Neural progenitor cell (in vitro differentiated cells): ENCODE measurements at regions not wholly inside any gene's neighbourhood (a gene's known extent, or its start where the extent isn't known, plus 50 kb on each side); places are given as distances from the start of the nearest gene placed in this dataset.

Experiments
- DNase-seq: peaks from one replicate; pipeline ENCODE4 v3.0.0-alpha.2; 2016; ENCODE audit warnings: low spot score
- H2AFZ ChIP-seq: fragments of 200-600 bp; sonication (generic); replicated peaks from 2 replicates; pipeline ENCODE4 v1.6.1; 2016; ENCODE audit warnings: antibody characterized with exemption
- H3F3A ChIP-seq: fragments of 200-600 bp; sonication (generic); 2 replicates; pipeline ENCODE4 v1.6.1; 2016; ENCODE audit warnings: antibody characterized with exemption, low read depth
- H3K27ac ChIP-seq: fragments of 200-600 bp; sonication (generic); 2 replicates; pipeline ENCODE4 v1.5.1; 2016; ENCODE audit warnings: mild to moderate bottlenecking
- H3K27me3 ChIP-seq: fragments of 200-600 bp; sonication (generic); 2 replicates; pipeline ENCODE4 v1.6.1; 2016; ENCODE audit warnings: mild to moderate bottlenecking, moderate library complexity
- H3K36me3 ChIP-seq: fragments of 200-600 bp; sonication (generic); 2 replicates; pipeline ENCODE4 v1.5.1; 2016
- H3K4me1 ChIP-seq: fragments of 200-600 bp; sonication (generic); 2 replicates; pipeline ENCODE4 v1.6.1; 2016; ENCODE audit warnings: mixed run types
- H3K4me2 ChIP-seq: fragments of 200-600 bp; sonication (generic); 2 replicates; pipeline ENCODE4 v1.6.1; 2016
- H3K4me3 ChIP-seq: fragments of 200-600 bp; sonication (generic); 2 replicates; pipeline ENCODE4 v1.5.1; 2016
- H3K79me2 ChIP-seq: fragments of 200-600 bp; sonication (generic); 2 replicates; pipeline ENCODE4 v1.6.1; 2016; ENCODE audit warnings: low read depth
- H3K9ac ChIP-seq: fragments of 200-600 bp; sonication (generic); 2 replicates; pipeline ENCODE4 v1.6.1; 2016
- H3K9me3 ChIP-seq: fragments of 200-600 bp; sonication (generic); 2 replicates; pipeline ENCODE4 v1.5.1; 2016; ENCODE audit warnings: low read depth
- H4K20me1 ChIP-seq: fragments of 200-600 bp; sonication (generic); 2 replicates; pipeline ENCODE4 v1.6.1; 2016; ENCODE audit warnings: low read depth
- H3K27ac Mint-ChIP-seq: 3 replicates; pipeline ENCODE4 v1.8.0; 2021; ENCODE audit warnings: mixed read lengths
- H3K27me3 Mint-ChIP-seq: 2 replicates; pipeline ENCODE4 v1.8.0; 2022; ENCODE audit warnings: low read depth, mild to moderate bottlenecking, inconsistent platforms, moderate library complexity, mixed read lengths; ENCODE audit not compliant: insufficient read depth
- H3K36me3 Mint-ChIP-seq: 3 replicates; pipeline ENCODE4 v1.8.0; 2021; ENCODE audit warnings: mixed read lengths
- H3K4me1 Mint-ChIP-seq: 3 replicates; pipeline ENCODE4 v1.8.0; 2021; ENCODE audit warnings: mixed read lengths
- H3K4me3 Mint-ChIP-seq: 3 replicates; pipeline ENCODE4 v1.8.0; 2021; ENCODE audit warnings: mild to moderate bottlenecking, moderate library complexity, mixed read lengths
- H3K9me3 Mint-ChIP-seq: 3 replicates; pipeline ENCODE4 v1.8.0; 2020; ENCODE audit warnings: mixed read lengths
- CTCF ChIP-seq: fragments of 200-600 bp; sonication (generic); IDR thresholded peaks from 2 replicates; pipeline ENCODE4 v1.5.1; 2017; ENCODE audit warnings: antibody characterized with exemption, mild to moderate bottlenecking
- EZH2 ChIP-seq: fragments of 200-600 bp; sonication (generic); IDR thresholded peaks from 2 replicates; pipeline ENCODE4 v1.6.1; 2017; ENCODE audit warnings: antibody characterized with exemption, mild to moderate bottlenecking, moderate library complexity
- EZH2phosphoT487 ChIP-seq: fragments of 200-600 bp; sonication (generic); IDR thresholded peaks from 2 replicates; pipeline ENCODE4 v1.6.1; 2017; ENCODE audit warnings: antibody characterized with exemption

GRCh38 chr9:103799959-103800358 is 294.1 kb upstream of the SMC2 start:
- no peaks in the 10 kb centered on the region for H3K4me1 ChIP-seq
- TF ChIP-seq EZH2phosphoT487, result no peak
- no peak for TF ChIP-seq EZH2
- no peak for TF ChIP-seq CTCF
- no peak overlapping the region for H2AFZ ChIP-seq
- no peaks in the 10 kb centered on the region for H3K27me3 ChIP-seq
- no peaks in the 10 kb centered on the region for H4K20me1 ChIP-seq
- H3K4me1 Mint-ChIP-seq, result peaks cover 3% of the 10 kb centered on the region
- no peaks in the 10 kb centered on the region for H3K36me3 Mint-ChIP-seq
- H3K27me3 Mint-ChIP-seq, result no peaks in the 10 kb centered on the region
- H3K9me3 ChIP-seq, result no peaks in the 10 kb centered on the region
- H3K4me2 ChIP-seq, result no peak overlapping the region
- no peak for DNase-seq
- H3K36me3 ChIP-seq, result no peaks in the 10 kb centered on the region
- H3K4me3 Mint-ChIP-seq, result no peak overlapping the region
- H3K27ac ChIP-seq, result no peak overlapping the region
- no peak overlapping the region for H3K4me3 ChIP-seq
- H3K79me2 ChIP-seq, result no peaks in the 10 kb centered on the region
- H3K9me3 Mint-ChIP-seq, result no peaks in the 10 kb centered on the region
- H3K9ac ChIP-seq, result no peak overlapping the region
- H3K27ac Mint-ChIP-seq, result no peak overlapping the region
- no peaks in the 10 kb centered on the region for H3F3A ChIP-seq

DNA sequence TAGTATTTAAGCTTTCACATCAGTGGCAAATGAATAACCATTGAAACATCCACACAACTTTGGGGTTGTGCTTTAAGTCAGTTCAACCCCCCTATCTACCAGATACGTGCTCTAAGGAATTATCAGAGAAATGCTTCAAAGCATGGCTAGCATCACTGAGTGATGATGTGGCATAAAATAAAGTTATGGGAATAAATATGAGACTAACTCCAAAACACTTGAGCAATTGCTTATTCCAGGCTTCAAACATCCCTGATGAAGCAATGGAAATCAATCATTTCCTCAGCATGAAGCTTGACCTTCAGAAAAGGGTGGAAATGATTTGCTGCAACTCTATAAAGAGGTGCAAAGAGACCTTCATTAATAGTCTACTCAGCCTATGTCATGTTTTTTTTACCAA is 292.0 kb upstream of the SMC2 start:
- Mint-ChIP-seq H3K27ac (no peak overlapping the region), H3K36me3 (no peaks in the 10 kb centered on the region)

DNA sequence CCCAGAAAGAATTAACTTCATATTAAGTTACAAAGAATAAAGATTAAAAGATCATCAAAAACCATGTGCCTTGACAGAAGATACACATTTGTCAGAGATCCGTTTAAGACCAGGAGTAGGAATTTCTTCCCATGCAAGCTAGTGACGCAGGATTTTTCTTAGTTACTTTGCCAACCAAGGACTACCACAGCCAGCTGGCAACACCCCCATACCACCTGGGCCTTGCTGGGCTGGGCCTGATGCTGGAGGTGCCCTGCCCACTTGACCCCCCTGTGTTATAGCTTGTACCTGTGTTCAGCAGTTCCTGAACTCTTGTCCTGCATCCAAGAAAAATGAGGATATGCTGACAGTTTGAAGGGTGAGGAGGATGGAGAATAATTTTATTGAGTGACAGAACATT is 290.9 kb upstream of the SMC2 start:
- no peak for DNase-seq
- Histone ChIP-seq H3K36me3 (no peaks in the 10 kb centered on the region), H3K27me3 (no peaks in the 10 kb centered on the region), H3K9me3 (no peaks in the 10 kb centered on the region), H3K27ac (no peak overlapping the region), H4K20me1 (no peaks in the 10 kb centered on the region), H3K4me2 (no peak overlapping the region), H3K4me1 (no peaks in the 10 kb centered on the region), H2AFZ (no peak overlapping the region), H3K4me3 (no peak overlapping the region), H3K9ac (no peak overlapping the region), H3F3A (no peaks in the 10 kb centered on the region), H3K79me2 (no peaks in the 10 kb centered on the region)
- H3K4me3 Mint-ChIP-seq, result no peak overlapping the region
- TF ChIP-seq EZH2phosphoT487 (no peak), CTCF (no peak), EZH2 (no peak)
- H3K4me1 Mint-ChIP-seq, result peaks cover 3% of the 10 kb centered on the region
- H3K27ac Mint-ChIP-seq, result no peak overlapping the region
- H3K9me3 Mint-ChIP-seq, result no peaks in the 10 kb centered on the region
- no peaks in the 10 kb centered on the region for H3K27me3 Mint-ChIP-seq
- no peaks in the 10 kb centered on the region for H3K36me3 Mint-ChIP-seq

More for the DNA sequence above, 292.0 kb upstream of the SMC2 start:
- H3K4me3 ChIP-seq, result no peak overlapping the region
- no peak overlapping the region for H3K9ac ChIP-seq
- no peaks in the 10 kb centered on the region for H4K20me1 ChIP-seq
- H3K27me3 ChIP-seq, result no peaks in the 10 kb centered on the region
- H2AFZ ChIP-seq, result no peak overlapping the region
- no peaks in the 10 kb centered on the region for H3K4me1 ChIP-seq
- DNase-seq, result no peak
- H3K79me2 ChIP-seq, result no peaks in the 10 kb centered on the region
- Mint-ChIP-seq H3K4me3 (no peak overlapping the region), H3K4me1 (peaks cover 3% of the 10 kb centered on the region), H3K27me3 (no peaks in the 10 kb centered on the region), H3K9me3 (no peaks in the 10 kb centered on the region)
- H3K36me3 ChIP-seq, result no peaks in the 10 kb centered on the region
- no peaks in the 10 kb centered on the region for H3F3A ChIP-seq
- H3K27ac ChIP-seq, result no peak overlapping the region
- no peak overlapping the region for H3K4me2 ChIP-seq
- TF ChIP-seq EZH2 (no peak), CTCF (no peak), EZH2phosphoT487 (no peak)
- no peaks in the 10 kb centered on the region for H3K9me3 ChIP-seq
